ENCODE measurements at regions not wholly inside any gene's neighbourhood (a gene's known extent, or its start where the extent isn't known, plus 50 kb on each side); places are given as distances from the start of the nearest gene placed in this dataset.

DNA sequence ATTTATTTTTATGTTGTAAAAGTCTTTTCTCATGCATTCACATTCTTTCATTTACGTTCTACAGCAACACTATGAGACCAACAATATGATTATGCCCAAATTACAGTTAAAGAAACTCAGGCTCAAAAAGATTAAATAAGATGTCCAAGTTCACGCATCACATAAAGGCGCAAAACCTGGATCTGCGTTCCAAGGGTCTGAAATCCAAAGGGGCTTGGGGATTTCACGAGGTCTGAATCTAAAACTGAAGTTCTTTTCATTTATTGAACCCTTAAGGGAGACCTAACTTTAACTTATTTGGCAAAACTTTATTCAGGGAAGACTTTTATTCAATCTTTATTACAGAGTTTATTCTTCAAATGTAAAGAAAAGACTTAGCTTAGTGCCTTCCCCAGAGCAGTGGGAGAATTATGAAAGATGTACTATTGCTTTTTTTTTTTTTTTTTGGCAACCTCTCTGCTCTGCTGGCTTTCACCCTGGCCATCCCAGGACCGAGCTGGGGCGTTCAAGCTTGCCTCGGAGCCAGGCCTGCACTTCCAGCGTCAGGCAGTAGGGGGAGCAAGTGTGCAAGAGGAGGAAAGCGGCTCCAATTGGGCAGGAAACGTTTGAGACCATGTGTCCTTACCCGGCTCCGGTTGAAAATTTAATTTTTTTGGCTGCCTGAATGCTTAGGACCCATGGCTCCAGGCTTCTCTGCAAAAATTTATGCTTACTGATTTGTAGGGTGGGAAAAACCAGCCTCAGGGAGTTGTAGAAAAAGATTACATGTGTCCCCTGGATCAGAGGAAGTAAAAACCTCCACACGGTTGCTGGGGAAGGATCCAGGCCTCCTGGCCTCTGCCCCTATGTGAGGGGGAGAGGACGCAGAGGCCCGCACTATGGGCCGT lies 344.3 kb upstream of the KLF3 start (continued):
- TF ChIP-seq, protein P1, sequence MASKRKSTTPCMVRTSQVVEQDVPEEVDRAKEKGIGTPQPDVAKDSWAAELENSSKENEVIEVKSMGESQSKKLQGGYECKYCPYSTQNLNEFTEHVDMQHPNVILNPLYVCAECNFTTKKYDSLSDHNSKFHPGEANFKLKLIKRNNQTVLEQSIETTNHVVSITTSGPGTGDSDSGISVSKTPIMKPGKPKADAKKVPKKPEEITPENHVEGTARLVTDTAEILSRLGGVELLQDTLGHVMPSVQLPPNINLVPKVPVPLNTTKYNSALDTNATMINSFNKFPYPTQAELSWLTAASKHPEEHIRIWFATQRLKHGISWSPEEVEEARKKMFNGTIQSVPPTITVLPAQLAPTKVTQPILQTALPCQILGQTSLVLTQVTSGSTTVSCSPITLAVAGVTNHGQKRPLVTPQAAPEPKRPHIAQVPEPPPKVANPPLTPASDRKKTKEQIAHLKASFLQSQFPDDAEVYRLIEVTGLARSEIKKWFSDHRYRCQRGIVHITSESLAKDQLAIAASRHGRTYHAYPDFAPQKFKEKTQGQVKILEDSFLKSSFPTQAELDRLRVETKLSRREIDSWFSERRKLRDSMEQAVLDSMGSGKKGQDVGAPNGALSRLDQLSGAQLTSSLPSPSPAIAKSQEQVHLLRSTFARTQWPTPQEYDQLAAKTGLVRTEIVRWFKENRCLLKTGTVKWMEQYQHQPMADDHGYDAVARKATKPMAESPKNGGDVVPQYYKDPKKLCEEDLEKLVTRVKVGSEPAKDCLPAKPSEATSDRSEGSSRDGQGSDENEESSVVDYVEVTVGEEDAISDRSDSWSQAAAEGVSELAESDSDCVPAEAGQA (IDR thresholded peaks at IDR 0.05; ENCODE audit: low read depth): no peak
- TF ChIP-seq, protein P1 (CRISPR knock-in tag; IDR thresholded peaks at IDR 0.05; ENCODE audit: borderline replicate concordance): no peak
- TF ChIP-seq, protein P2, sequence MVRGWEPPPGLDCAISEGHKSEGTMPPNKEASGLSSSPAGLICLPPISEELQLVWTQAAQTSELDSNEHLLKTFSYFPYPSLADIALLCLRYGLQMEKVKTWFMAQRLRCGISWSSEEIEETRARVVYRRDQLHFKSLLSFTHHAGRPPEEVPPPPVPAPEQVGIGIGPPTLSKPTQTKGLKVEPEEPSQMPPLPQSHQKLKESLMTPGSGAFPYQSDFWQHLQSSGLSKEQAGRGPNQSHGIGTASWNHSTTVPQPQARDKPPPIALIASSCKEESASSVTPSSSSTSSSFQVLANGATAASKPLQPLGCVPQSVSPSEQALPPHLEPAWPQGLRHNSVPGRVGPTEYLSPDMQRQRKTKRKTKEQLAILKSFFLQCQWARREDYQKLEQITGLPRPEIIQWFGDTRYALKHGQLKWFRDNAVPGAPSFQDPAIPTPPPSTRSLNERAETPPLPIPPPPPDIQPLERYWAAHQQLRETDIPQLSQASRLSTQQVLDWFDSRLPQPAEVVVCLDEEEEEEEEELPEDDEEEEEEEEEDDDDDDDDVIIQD (CRISPR knock-in tag; IDR thresholded peaks at IDR 0.05; ENCODE audit: low read depth): peak; percentile 42; the same call in 1 of the 2 replicates
- no peak for TF ChIP-seq ZNF260 (CRISPR knock-in tag; IDR thresholded peaks at IDR 0.05; ENCODE audit: borderline replicate concordance, low read depth)
- TF ChIP-seq CCAR2 (optimal IDR thresholded peaks at IDR 0.05; ENCODE audit: low read depth, low read length): no peak
- TF ChIP-seq TCF7L2 (IDR thresholded peaks at IDR 0.05; ENCODE audit: low read depth, low read length): no peak
- TF ChIP-seq RXRB (CRISPR knock-in tag; IDR thresholded peaks at IDR 0.05; ENCODE audit: borderline replicate concordance): peak; percentile 30; the same call in 1 of the 2 replicates
- TF ChIP-seq, protein P3, sequence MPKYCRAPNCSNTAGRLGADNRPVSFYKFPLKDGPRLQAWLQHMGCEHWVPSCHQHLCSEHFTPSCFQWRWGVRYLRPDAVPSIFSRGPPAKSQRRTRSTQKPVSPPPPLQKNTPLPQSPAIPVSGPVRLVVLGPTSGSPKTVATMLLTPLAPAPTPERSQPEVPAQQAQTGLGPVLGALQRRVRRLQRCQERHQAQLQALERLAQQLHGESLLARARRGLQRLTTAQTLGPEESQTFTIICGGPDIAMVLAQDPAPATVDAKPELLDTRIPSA (CRISPR knock-in tag; IDR thresholded peaks at IDR 0.05; ENCODE audit: borderline replicate concordance): no peak
- TF ChIP-seq NBN (conservative IDR thresholded peaks at IDR 0.05): no peak
- TF ChIP-seq ZNF775 (CRISPR knock-in tag; IDR thresholded peaks at IDR 0.05; ENCODE audit: borderline replicate concordance): no peak
- TF ChIP-seq, protein P4, sequence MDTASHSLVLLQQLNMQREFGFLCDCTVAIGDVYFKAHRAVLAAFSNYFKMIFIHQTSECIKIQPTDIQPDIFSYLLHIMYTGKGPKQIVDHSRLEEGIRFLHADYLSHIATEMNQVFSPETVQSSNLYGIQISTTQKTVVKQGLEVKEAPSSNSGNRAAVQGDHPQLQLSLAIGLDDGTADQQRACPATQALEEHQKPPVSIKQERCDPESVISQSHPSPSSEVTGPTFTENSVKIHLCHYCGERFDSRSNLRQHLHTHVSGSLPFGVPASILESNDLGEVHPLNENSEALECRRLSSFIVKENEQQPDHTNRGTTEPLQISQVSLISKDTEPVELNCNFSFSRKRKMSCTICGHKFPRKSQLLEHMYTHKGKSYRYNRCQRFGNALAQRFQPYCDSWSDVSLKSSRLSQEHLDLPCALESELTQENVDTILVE (CRISPR knock-in tag; IDR thresholded peaks at IDR 0.05): no peak
- TF ChIP-seq SETDB1 (CRISPR knock-in tag; IDR thresholded peaks at IDR 0.05; ENCODE audit: borderline replicate concordance): no peak
- no peak for TF ChIP-seq ARNT2 (CRISPR knock-in tag; IDR thresholded peaks at IDR 0.05; ENCODE audit: low read depth)
- TF ChIP-seq, protein P5, sequence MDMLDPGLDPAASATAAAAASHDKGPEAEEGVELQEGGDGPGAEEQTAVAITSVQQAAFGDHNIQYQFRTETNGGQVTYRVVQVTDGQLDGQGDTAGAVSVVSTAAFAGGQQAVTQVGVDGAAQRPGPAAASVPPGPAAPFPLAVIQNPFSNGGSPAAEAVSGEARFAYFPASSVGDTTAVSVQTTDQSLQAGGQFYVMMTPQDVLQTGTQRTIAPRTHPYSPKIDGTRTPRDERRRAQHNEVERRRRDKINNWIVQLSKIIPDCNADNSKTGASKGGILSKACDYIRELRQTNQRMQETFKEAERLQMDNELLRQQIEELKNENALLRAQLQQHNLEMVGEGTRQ (IDR thresholded peaks at IDR 0.05; ENCODE audit: low read depth, low read length): no peak
- TF ChIP-seq, protein P5 (CRISPR knock-in tag; IDR thresholded peaks at IDR 0.05; ENCODE audit: borderline replicate concordance): no peak
